NB4 (cell line): ENCODE measurements at regions not wholly inside any gene's neighbourhood (a gene's known extent, or its start where the extent isn't known, plus 50 kb on each side); places are given as distances from the start of the nearest gene placed in this dataset.

ENCODE experiments used
- DNase-seq: peaks from one replicate; pipeline ENCODE4 v3.0.0; 2010; ENCODE audit warnings: low read depth
- H3K4me3 ChIP-seq: one replicate; pipeline ENCODE4 v1.5.1; 2011; ENCODE audit warnings: mild to moderate bottlenecking, low read depth, low read length, moderate library complexity
- MYC ChIP-seq: IDR thresholded peaks from 2 replicates; pipeline ENCODE4 v1.6.1; 2011; ENCODE audit warnings: low read depth, low read length
- POLR2A ChIP-seq: IDR thresholded peaks from 2 replicates; pipeline ENCODE4 v1.6.1; 2011; ENCODE audit warnings: mild to moderate bottlenecking; ENCODE audit not compliant: insufficient read length; ENCODE audit errors: extremely low read depth
- TF ChIP-seq, protein P1 (sequence below): IDR thresholded peaks from 2 replicates; pipeline ENCODE4 v1.6.1; 2011; ENCODE audit warnings: low read depth, low read length
- TF ChIP-seq, protein P2 (sequence below): IDR thresholded peaks from one replicate; pipeline ENCODE4 v1.5.1; 2012; ENCODE audit warnings: low read depth, low read length

DNA sequence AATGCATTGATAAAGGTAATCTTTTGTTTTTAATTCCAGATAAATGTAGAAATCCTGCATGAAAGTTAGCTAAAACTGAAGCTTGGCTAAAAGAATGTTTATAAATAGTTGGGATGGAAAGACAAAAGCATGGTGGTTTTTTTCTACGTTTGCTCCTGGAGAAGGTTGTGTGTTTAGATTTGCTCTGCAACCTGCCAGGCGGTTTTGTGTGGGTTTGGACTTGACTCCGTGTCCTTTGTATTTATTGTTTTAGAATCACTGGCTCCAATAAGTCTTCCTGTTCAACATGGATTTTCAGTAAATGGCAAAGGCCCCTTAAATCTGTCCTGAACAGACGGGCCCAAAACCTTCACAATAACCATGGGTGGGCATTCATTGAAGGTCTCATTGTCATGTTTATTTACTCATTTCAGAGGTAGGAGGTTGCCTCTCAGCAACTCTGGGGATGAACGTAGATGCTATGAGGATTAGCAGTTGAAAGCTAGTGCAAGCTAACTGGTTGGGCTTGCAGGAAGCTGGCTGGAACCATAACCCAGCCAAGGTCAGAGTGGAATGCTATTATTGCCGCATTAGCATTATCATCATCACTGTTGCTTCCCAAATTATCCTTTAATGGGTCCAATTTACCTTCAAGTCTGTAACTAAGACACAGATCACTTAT is 60.6 kb upstream of the ADAMTS9 start:
- H3K4me3 ChIP-seq = no peak overlapping the region
- TF ChIP-seq, protein P1, sequence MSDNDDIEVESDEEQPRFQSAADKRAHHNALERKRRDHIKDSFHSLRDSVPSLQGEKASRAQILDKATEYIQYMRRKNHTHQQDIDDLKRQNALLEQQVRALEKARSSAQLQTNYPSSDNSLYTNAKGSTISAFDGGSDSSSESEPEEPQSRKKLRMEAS = no peak
- TF ChIP-seq, protein P2, sequence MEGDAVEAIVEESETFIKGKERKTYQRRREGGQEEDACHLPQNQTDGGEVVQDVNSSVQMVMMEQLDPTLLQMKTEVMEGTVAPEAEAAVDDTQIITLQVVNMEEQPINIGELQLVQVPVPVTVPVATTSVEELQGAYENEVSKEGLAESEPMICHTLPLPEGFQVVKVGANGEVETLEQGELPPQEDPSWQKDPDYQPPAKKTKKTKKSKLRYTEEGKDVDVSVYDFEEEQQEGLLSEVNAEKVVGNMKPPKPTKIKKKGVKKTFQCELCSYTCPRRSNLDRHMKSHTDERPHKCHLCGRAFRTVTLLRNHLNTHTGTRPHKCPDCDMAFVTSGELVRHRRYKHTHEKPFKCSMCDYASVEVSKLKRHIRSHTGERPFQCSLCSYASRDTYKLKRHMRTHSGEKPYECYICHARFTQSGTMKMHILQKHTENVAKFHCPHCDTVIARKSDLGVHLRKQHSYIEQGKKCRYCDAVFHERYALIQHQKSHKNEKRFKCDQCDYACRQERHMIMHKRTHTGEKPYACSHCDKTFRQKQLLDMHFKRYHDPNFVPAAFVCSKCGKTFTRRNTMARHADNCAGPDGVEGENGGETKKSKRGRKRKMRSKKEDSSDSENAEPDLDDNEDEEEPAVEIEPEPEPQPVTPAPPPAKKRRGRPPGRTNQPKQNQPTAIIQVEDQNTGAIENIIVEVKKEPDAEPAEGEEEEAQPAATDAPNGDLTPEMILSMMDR = no peak
- TF ChIP-seq POLR2A (no peak), MYC (no peak)
- no peak for DNase-seq

DNA sequence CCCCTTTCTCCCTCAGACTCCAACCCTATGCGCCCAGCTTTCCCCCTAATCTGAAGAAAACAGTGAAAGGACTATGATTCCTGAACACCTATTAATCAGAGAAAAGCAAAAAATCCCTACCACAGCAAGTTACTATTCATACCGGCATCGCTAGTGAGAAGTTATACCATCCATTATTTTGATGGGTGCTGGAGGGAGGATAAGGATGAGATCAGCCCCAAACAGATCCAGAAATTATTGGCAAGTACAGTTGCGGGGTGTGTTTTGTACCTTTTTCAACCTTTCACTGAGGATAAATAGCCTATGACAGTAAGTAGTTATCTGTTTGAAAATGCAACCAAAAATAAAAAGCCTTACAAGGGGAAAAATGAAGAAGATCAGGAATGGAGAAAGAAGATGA is 59.9 kb upstream of the ADAMTS9 start:
- H3K4me3 ChIP-seq = no peak overlapping the region
- DNase-seq = no peak
- no peak for TF ChIP-seq MYC

DNA sequence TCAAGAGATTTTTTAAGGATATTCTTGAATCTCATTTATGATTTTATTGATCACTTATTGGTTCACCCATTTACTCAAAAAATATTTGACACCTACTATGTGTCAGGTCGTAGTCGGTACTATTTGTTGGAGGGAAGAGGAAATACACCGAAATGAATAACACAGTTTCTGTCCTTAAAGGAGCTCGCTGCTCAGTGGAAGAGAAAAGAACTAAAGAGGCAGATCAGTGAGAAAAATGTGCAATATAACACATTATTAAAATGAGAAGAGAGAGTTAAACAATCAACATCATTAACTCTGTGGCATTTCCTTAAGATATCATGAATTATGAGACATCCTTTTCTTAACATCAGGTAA is 56.1 kb upstream of the ADAMTS9 start:
- no peak for DNase-seq
- no peak overlapping the region for H3K4me3 ChIP-seq
- TF ChIP-seq, protein P2 = no peak
- TF ChIP-seq MYC (no peak), POLR2A (no peak)
- TF ChIP-seq, protein P1 = no peak

DNA sequence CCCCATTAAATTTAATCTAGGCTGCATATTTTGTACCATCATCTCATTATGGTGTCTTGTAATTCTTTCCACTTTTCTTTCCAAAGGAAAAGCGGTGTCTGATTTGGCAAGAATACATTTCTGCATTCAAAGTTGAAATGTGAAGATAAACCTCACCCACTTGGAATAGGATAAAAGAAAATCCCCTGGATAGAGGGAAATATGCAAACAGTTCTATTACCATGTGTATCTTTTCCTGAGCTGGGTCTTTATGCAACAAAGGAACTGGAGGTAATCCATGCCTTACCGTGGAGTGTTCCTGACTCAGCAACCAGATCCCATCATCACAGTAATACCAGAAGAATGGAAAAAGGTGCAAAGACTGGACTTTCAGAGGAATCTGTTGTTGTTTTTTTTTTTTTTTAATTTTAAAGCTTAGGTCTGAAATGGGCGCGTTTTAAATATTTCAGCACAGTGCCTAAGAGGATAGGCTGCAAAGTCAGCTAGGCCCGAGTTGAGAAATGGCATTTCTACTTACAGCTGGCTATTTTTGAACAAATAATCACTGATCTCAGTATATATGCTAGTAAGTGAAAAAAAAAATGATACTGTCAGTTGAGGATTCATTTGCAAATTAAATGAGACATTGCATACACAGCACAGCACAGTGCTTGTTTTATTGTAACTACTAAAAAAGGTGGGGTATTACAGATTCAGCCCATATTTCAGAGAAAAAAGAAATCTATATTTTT is 55.5 kb upstream of the ADAMTS9 start:
- no peak overlapping the region for H3K4me3 ChIP-seq

DNA sequence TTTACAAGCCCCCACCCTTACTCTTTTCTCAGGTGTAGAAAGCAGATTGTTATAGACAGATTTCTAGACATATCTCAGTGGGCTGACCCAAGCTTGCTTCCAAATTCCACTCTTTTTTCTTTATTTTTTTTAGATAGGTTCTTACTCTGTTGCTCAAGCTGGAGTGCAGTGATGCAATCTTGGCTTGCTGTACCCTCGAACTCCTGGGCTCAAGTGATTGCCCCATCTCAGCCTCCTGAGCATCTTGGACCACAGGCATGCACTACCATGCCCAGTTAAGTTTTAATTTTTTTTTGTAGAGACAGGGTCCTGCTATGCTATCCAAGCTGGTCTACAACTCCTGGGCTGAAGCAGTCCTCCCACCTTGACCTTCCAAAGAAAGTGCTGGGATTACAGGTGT is 53.5 kb upstream of the ADAMTS9 start:
- H3K4me3 ChIP-seq = no peak overlapping the region
- DNase-seq = no peak
- TF ChIP-seq MYC (no peak), POLR2A (no peak)
- TF ChIP-seq, protein P1 = no peak
- TF ChIP-seq, protein P2 = no peak

More for the DNA sequence above, 55.5 kb upstream of the ADAMTS9 start:
- no peak for DNase-seq
- TF ChIP-seq, protein P2 = no peak
- TF ChIP-seq POLR2A = no peak
- TF ChIP-seq, protein P1 = no peak

DNA sequence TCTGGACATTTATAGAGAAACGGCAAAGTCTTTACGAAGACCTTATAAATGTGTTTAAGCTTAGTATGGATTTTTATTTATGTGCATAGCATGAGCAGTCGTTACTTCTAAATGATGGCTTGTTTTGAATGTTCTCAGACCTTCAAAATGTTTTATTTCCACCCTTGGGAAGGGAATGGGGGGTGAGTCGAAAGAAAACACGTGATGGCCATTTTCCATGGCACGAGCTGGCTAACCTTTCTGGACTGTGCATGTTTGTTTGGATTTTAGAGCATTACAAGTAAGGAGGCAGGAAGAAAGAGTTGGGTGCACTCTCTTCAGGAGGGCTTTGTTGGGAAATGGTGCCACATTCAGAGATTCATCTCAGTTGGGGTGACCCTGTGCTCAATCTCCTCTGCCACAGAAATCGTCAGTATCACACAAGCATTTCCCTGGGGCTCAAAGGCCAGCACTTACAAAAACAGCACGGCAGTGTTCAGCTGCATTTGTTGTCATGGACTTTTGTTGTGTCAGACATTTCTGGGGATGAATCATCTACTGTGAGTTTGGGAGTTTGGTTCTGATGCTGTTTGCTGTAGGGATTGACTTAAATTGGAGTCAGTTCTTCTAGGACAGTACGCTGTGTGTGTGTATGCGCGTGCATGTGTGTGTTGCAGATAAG is 52.3 kb upstream of the ADAMTS9 start:
- H3K4me3 ChIP-seq = no peak overlapping the region
- no peak for DNase-seq
- TF ChIP-seq MYC = no peak
- TF ChIP-seq, protein P2 = no peak
- no peak for TF ChIP-seq POLR2A
- TF ChIP-seq, protein P1 = no peak
